Adrenal gland (tissue), 9 donors: ENCODE measurements at regions not wholly inside any gene's neighbourhood (a gene's known extent, or its start where the extent isn't known, plus 50 kb on each side); places are given as distances from the start of the nearest gene placed in this dataset.

Experiments
- DNase-seq, 7 donors: peaks; one replicate each; pipeline ENCODE4 v3.0.0-alpha.2; 2019 to 2020
- H3K27ac ChIP-seq, 5 donors: fragments of 200-600 bp; sonication (generic) in 4 of 5; 1 replicate in 3 of 5; 2 replicates in 2 of 5; pipeline versions ENCODE4 v1.5.1 to v1.8.0; 2016 to 2020; ENCODE audit warnings: mild to moderate bottlenecking in 1 of 5
- H3K27me3 ChIP-seq: fragments of 200-600 bp; 2 replicates; pipeline ENCODE4 v1.8.0; 2021
- H3K36me3 ChIP-seq, 2 donors: fragments of 200-600 bp; replicated peaks in 1 of 2; 1 replicate in 1 of 2; 2 replicates in 1 of 2; pipeline versions ENCODE4 v1.5.1 to v1.8.0; 2018 to 2022
- H3K4me1 ChIP-seq, 2 donors: fragments of 200-600 bp; replicated peaks in 1 of 2; 1 replicate in 1 of 2; 2 replicates in 1 of 2; pipeline versions ENCODE4 v1.5.1 to v1.8.0; 2018 to 2021
- H3K4me3 ChIP-seq, 4 donors: fragments of 200-600 bp; sonication (generic) in 3 of 4; one replicate each; pipeline ENCODE4 v1.5.1; 2016 to 2018
- H3K9me3 ChIP-seq, 3 donors: fragments of 200-600 bp; sonication (generic) in 1 of 3; replicated peaks in 1 of 3; 1 replicate in 2 of 3; 2 replicates in 1 of 3; pipeline versions ENCODE4 v1.5.1 to v1.8.0; 2016 to 2021
- CTCF ChIP-seq, 6 experiments: fragments of 450-650 bp in 4 of 6; fragments of 200-600 bp in 2 of 6; sonication (generic) in 1 of 6; IDR thresholded peaks; 1 replicate in 5 of 6; 2 replicates in 1 of 6; pipeline versions ENCODE4 v1.5.1 to v1.8.0; 2016 to 2021; ENCODE audit warnings: antibody characterized with exemption in 6 of 6, mild to moderate bottlenecking in 2 of 6, moderate library complexity in 1 of 6
- POLR2A ChIP-seq, 2 donors: fragments of 450-650 bp; IDR thresholded peaks; one replicate each; pipeline ENCODE4 v1.6.1; 2017; ENCODE audit warnings: antibody characterized with exemption in 2 of 2, mild to moderate bottlenecking in 2 of 2, moderate library complexity in 1 of 2
- whole genome bisulfite sequencing, 4 donors: extraction: QIAGEN DNeasy Blood & Tissue Kit in 2 of 4; methylation state at CpG; one replicate each; pipeline versions ENCODE4 v1.1.5 to v1.1.7; 2013 to 2017; 5-methylcytosine and 5-hydroxymethylcytosine counted together
- intact Hi-C, 2 donors: fragments of 100-400 bp; cut with DNase I; formaldehyde crosslinking; loops; one replicate each; pipeline versions ENCODE4 v1.14.1 to v1.15.0; 2022 to 2023
- donor health status: healthy with polysubstance abuse.
- donor health status: Bipolar disorder and iron deficiency.
- donor health status: DM: yes; HTN: yes; CAD: no.
- donor health status: DM: no; HTN: no; CAD: no.
- donor health status: DM: no; HTN: no; CAD: no.

DNA sequence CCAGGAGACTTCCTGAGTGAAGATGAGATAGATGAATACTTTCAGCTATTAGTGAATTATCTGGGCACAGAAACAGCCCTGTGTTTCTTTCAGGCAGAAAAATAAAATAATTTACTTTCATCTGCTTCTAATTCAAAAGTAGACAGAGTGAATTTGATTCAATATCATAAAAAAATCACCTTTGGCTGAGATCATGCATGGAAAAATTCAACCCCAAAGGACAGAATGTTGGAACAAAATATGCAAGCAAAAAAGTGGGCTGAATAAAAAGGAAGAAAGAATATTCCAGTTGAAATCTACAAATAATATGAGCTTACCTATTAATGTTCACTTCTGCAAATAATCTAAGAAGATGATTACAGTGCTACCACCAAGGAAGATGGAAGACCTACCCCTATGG lies 546.9 kb downstream of the TFAP2B start:
- intact Hi-C loops: no loop called here
- Histone ChIP-seq H3K4me3 (no peak overlapping the region), H3K9me3 (no peaks in the 10 kb centered on the region), H3K27ac (no peak overlapping the region), H3K27me3 (no peaks in the 10 kb centered on the region), H3K36me3 (no peaks in the 10 kb centered on the region), H3K4me1 (peaks cover 0 to 6% of the 10 kb centered on the region in 2 donors)
- DNase-seq: no peak
- no peak for TF ChIP-seq POLR2A (IDR thresholded peaks at IDR 0.05)
- no peak for TF ChIP-seq CTCF (IDR thresholded peaks at IDR 0.05)

DNA sequence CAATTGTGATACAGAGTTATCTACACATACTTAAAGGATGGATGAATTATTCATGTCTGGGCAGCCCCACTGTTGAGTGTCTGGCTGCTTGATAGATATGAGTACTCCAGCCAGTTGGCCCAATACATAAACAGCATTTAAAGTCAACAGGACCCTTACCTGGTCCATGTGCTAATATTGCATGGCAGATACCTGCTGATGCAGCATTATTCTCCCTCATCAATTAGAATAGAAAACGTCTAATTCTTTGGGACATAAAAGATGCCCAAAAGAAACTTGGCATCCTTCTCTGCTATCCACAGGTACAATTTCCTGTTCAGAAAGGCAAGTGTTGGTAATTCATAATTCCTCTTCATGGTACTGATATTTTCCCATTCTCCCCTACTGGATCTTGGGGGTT lies 550.8 kb downstream of the TFAP2B start:
- 58 to 80% (median 64%) methylated on average over 1 of the region's 1 CpG for WGBS, 4 donors
- no peak for TF ChIP-seq POLR2A (IDR thresholded peaks at IDR 0.05)
- TF ChIP-seq CTCF (IDR thresholded peaks at IDR 0.05): no peak
- no peak for DNase-seq

DNA sequence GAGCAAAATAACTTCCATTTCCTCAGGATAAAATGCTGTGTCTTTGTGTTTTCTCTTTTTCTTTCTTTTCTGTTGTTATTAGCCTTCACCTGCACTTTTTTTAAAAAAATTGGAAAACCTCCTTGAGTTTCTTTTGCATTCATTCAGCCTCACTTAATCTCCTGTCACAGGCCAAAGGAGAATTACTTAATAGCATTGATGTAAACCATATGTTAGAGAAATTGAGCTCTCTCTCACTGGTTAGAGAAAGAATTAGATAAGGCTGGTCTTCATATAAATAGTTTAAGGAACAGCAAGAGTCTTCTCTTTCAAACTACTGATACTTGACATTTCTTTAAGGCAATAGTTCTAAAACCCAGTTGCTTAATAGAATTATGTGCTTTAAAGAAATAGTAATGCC lies 564.2 kb downstream of the TFAP2B start:
- no peaks in the 10 kb centered on the region for H3K36me3 ChIP-seq
- H3K4me3 ChIP-seq: no peak overlapping the region
- no peak overlapping the region for H3K27ac ChIP-seq
- no peak for DNase-seq
- H3K27me3 ChIP-seq: no peaks in the 10 kb centered on the region
- TF ChIP-seq POLR2A (IDR thresholded peaks at IDR 0.05) (no peak), CTCF (IDR thresholded peaks at IDR 0.05) (no peak)
- H3K9me3 ChIP-seq: no peaks in the 10 kb centered on the region
- no peaks in the 10 kb centered on the region for H3K4me1 ChIP-seq
- intact Hi-C loops: no loop called here

More for the DNA sequence above, 550.8 kb downstream of the TFAP2B start:
- H3K9me3 ChIP-seq: no peaks in the 10 kb centered on the region
- H3K27me3 ChIP-seq: no peaks in the 10 kb centered on the region
- no peaks in the 10 kb centered on the region for H3K36me3 ChIP-seq
- H3K27ac ChIP-seq: no peak overlapping the region
- intact Hi-C loops: no loop called here
- no peak overlapping the region for H3K4me3 ChIP-seq
- peaks cover 0 to 6% of the 10 kb centered on the region in 2 donors for H3K4me1 ChIP-seq

- TF ChIP-seq CTCF (IDR thresholded peaks at IDR 0.05) (no peak), POLR2A (IDR thresholded peaks at IDR 0.05) (no peak)
- intact Hi-C loops: no loop called here
- no peaks in the 10 kb centered on the region for H3K4me1 ChIP-seq
- no peaks in the 10 kb centered on the region for H3K9me3 ChIP-seq
- no peak overlapping the region for H3K4me3 ChIP-seq
- no peak for DNase-seq
- H3K27ac ChIP-seq: no peak overlapping the region
- 50 to 67% (median 63%) methylated on average over 1 of the region's 1 CpG for WGBS, 4 donors
- H3K27me3 ChIP-seq: no peaks in the 10 kb centered on the region
- no peaks in the 10 kb centered on the region for H3K36me3 ChIP-seq
Measured at GRCh38 chr6:51384736-51385135, 566.1 kb downstream of the TFAP2B start.
